ENCODE measurements at regions not wholly inside any gene's neighbourhood (a gene's known extent, or its start where the extent isn't known, plus 50 kb on each side); places are given as distances from the start of the nearest gene placed in this dataset.

DNA sequence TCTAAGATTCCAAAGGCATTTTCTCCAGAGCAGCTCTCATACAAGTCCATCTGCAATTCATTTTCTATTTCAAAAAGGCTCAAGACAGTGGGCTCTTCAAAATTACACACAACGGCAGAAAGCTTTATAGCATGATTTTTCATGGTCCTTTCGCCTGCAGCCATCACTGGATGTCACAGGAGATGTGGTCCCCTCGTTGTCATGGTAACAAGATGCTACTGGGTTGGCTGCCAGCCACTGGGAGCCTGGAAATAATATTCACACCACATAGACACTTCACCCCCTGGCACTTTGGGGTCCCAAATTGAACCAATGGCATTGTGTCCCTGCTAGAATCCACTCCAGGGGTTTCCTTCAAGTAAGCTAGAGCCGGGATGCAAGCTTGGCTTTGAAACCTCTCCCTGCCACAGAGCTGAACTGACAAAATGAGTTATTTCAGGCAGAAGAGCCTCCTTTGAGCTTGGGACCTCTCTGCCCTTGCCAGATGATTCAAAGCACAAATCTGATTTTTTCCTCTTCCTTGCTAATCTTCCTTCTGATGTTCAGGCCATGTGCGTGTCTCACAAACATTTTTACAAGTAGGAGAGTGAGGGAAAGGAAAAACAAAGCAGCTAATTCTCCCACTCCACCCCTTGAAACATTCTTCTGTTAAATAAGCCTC is 512.6 kb upstream of the ADAMTS9 start:
- peaks cover 1% of the 10 kb centered on the region for H3K9me3 Mint-ChIP-seq
- no peaks in the 10 kb centered on the region for H3K27me3 Mint-ChIP-seq (ENCODE audit: low read depth)
- H3K27ac Mint-ChIP-seq = no peak overlapping the region
- TF ChIP-seq NR2C2 (CRISPR knock-in tag; IDR thresholded peaks at IDR 0.05) = no peak
- TF ChIP-seq ZNF416 (CRISPR knock-in tag; IDR thresholded peaks at IDR 0.05) = no peak
- TF ChIP-seq, protein P1, sequence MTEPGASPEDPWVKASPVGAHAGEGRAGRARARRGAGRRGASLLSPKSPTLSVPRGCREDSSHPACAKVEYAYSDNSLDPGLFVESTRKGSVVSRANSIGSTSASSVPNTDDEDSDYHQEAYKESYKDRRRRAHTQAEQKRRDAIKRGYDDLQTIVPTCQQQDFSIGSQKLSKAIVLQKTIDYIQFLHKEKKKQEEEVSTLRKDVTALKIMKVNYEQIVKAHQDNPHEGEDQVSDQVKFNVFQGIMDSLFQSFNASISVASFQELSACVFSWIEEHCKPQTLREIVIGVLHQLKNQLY (CRISPR knock-in tag; IDR thresholded peaks at IDR 0.05) = no peak
- no peak for TF ChIP-seq ARID4B (CRISPR knock-in tag; IDR thresholded peaks at IDR 0.05; ENCODE audit: borderline replicate concordance)
- no peak for TF ChIP-seq ZNF317 (CRISPR knock-in tag; IDR thresholded peaks at IDR 0.05; ENCODE audit: borderline replicate concordance, low read depth)
- TF ChIP-seq NR1H2 (CRISPR knock-in tag; IDR thresholded peaks at IDR 0.05) = no peak
- no peak for TF ChIP-seq IRF2 (CRISPR knock-in tag; IDR thresholded peaks at IDR 0.05; ENCODE audit: borderline replicate concordance, low read depth)
- TF ChIP-seq ZNF138 (CRISPR knock-in tag; conservative IDR thresholded peaks at IDR 0.05) = no peak
- TF ChIP-seq, protein P2, sequence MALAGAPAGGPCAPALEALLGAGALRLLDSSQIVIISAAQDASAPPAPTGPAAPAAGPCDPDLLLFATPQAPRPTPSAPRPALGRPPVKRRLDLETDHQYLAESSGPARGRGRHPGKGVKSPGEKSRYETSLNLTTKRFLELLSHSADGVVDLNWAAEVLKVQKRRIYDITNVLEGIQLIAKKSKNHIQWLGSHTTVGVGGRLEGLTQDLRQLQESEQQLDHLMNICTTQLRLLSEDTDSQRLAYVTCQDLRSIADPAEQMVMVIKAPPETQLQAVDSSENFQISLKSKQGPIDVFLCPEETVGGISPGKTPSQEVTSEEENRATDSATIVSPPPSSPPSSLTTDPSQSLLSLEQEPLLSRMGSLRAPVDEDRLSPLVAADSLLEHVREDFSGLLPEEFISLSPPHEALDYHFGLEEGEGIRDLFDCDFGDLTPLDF (CRISPR knock-in tag; IDR thresholded peaks at IDR 0.05) = no peak
- TF ChIP-seq ZNF121 (CRISPR knock-in tag; IDR thresholded peaks at IDR 0.05) = no peak
- TF ChIP-seq EMX1 (CRISPR knock-in tag; IDR thresholded peaks at IDR 0.05) = no peak
- TF ChIP-seq ERG (CRISPR knock-in tag; IDR thresholded peaks at IDR 0.05) = no peak
- no peak for TF ChIP-seq TEAD4 (CRISPR knock-in tag; IDR thresholded peaks at IDR 0.05)
- TF ChIP-seq ZNF396 (CRISPR knock-in tag; IDR thresholded peaks at IDR 0.05; ENCODE audit: borderline replicate concordance) = no peak
- TF ChIP-seq, protein P3, sequence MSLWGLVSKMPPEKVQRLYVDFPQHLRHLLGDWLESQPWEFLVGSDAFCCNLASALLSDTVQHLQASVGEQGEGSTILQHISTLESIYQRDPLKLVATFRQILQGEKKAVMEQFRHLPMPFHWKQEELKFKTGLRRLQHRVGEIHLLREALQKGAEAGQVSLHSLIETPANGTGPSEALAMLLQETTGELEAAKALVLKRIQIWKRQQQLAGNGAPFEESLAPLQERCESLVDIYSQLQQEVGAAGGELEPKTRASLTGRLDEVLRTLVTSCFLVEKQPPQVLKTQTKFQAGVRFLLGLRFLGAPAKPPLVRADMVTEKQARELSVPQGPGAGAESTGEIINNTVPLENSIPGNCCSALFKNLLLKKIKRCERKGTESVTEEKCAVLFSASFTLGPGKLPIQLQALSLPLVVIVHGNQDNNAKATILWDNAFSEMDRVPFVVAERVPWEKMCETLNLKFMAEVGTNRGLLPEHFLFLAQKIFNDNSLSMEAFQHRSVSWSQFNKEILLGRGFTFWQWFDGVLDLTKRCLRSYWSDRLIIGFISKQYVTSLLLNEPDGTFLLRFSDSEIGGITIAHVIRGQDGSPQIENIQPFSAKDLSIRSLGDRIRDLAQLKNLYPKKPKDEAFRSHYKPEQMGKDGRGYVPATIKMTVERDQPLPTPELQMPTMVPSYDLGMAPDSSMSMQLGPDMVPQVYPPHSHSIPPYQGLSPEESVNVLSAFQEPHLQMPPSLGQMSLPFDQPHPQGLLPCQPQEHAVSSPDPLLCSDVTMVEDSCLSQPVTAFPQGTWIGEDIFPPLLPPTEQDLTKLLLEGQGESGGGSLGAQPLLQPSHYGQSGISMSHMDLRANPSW (CRISPR knock-in tag; conservative IDR thresholded peaks at IDR 0.05; ENCODE audit: low read depth) = no peak
- TF ChIP-seq GABPB1 (CRISPR knock-in tag; IDR thresholded peaks at IDR 0.05) = no peak
- TF ChIP-seq SMAD3 (CRISPR knock-in tag; IDR thresholded peaks at IDR 0.05; ENCODE audit: borderline replicate concordance) = no peak
- no peak for TF ChIP-seq TP53 (CRISPR knock-in tag; IDR thresholded peaks at IDR 0.05)
- TF ChIP-seq MXD4 (CRISPR knock-in tag; IDR thresholded peaks at IDR 0.05; ENCODE audit: borderline replicate concordance) = no peak
- TF ChIP-seq, protein P4, sequence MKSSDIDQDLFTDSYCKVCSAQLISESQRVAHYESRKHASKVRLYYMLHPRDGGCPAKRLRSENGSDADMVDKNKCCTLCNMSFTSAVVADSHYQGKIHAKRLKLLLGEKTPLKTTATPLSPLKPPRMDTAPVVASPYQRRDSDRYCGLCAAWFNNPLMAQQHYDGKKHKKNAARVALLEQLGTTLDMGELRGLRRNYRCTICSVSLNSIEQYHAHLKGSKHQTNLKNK (CRISPR knock-in tag; IDR thresholded peaks at IDR 0.05) = no peak
- ATAC-seq (no peak), DNase-seq (ENCODE audit: low spot score) (no peak)
- no peaks in the 10 kb centered on the region; the same call in 1 of the 2 replicates for H3K36me3 Mint-ChIP-seq
- H3K4me1 Mint-ChIP-seq = peaks cover 6% of the 10 kb centered on the region
- H3K4me3 Mint-ChIP-seq = no peak overlapping the region
- POLR2A ChIA-PET = no interaction called here
- CTCF ChIA-PET = no interaction called here

Measured in WTC11 (cell line).